ENCODE measurements at regions not wholly inside any gene's neighbourhood (a gene's known extent, or its start where the extent isn't known, plus 50 kb on each side); places are given as distances from the start of the nearest gene placed in this dataset.

GRCh38 chr15:97346221-97346620, 614.3 kb upstream of the ARRDC4 start:
- TF ChIP-seq NRL (CRISPR knock-in tag; IDR thresholded peaks at IDR 0.05; ENCODE audit: borderline replicate concordance) (no peak), ZC3H13 (CRISPR knock-in tag; IDR thresholded peaks at IDR 0.05) (no peak), NPAS2 (CRISPR knock-in tag; IDR thresholded peaks at IDR 0.05; ENCODE audit: borderline replicate concordance) (no peak), NFE2 (CRISPR knock-in tag; IDR thresholded peaks at IDR 0.05) (no peak), SETDB1 (CRISPR knock-in tag; IDR thresholded peaks at IDR 0.05; ENCODE audit: borderline replicate concordance) (no peak)
- H3K9ac ChIP-seq (ENCODE audit: insufficient read depth, low read depth, low read length), result no peak overlapping the region
- ChIA-PET POLR2A (no interaction called here), CTCF (ENCODE audit: low intra/inter-chr PET ratio, low total read pairs) (no interaction called here)
- H3K4me1 ChIP-seq (ENCODE audit: insufficient read depth, low read length), result no peaks in the 10 kb centered on the region
- no peak overlapping the region for H3K4me2 ChIP-seq (ENCODE audit: low read depth, low read length)
- in situ Hi-C loops (cut with HindIII; ENCODE audit: extremely low pct_ligation_motif_present, low pct_unique_long_range_greater_than_20kb), result no loop called here
- intact Hi-C loops (cut with micrococcal nuclease; ENCODE audit: unreplicated experiment), result no loop called here
- no peaks in the 10 kb centered on the region for H3K36me3 ChIP-seq (replicated peaks in 1 of 2; ENCODE audit: control insufficient read depth in 1 of 2, insufficient read depth in 2 of 2, low read length in 2 of 2)
- FAIRE-seq (no peak), DNase-seq (ENCODE audit: low spot score) (no peak), ATAC-seq (no peak)
- WGBS (ENCODE audit: low lambda C conversion rate), result 10% methylated on average over 2 of the region's 2 CpGs
- no peak overlapping the region for H2AFZ ChIP-seq (ENCODE audit: low read length)
- H3K79me2 ChIP-seq (ENCODE audit: insufficient read depth, low read length), result no peaks in the 10 kb centered on the region
- no peak overlapping the region for H3K4me3 ChIP-seq (replicated peaks in 1 of 3; ENCODE audit: insufficient read depth in 1 of 3, low read depth in 2 of 3, low read length in 3 of 3)
- no peak overlapping the region for H3K27ac ChIP-seq (ENCODE audit: extremely low read length, insufficient read depth, low read length)
- peaks cover 76% of the 10 kb centered on the region for H3K9me3 ChIP-seq (ENCODE audit: low read length)
- no TSS peak for BruUV-seq (replicated peaks)
- H3K27me3 ChIP-seq (ENCODE audit: control insufficient read depth in 1 of 2, insufficient read depth in 2 of 2, low read length in 2 of 2), result no peaks in the 10 kb centered on the region
- no peaks in the 10 kb centered on the region for H4K20me1 ChIP-seq (ENCODE audit: insufficient read depth, low read length)

DNA sequence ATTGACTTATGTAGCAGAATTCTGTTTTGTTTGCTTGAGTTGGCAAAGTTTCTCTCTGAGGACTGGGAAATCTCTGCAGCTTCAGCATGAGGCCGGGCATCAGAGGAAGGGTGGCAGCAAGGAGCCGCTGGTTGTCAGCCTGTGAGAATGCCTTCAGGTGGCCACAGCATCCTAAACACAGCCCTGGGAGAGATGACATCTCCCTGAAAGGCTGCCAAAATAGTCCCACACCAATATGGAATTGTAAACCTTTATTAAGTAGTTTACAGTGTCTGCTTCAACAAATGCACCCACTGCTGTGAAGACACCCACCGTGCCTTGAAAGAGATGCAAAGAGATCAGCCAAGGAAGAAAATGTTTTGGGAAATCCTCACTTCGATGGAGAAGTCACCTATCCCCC, 609.7 kb upstream of the ARRDC4 start:
- no peak overlapping the region for H3K4me3 ChIP-seq (replicated peaks in 1 of 3; ENCODE audit: insufficient read depth in 1 of 3, low read depth in 2 of 3, low read length in 3 of 3)
- intact Hi-C loops (cut with micrococcal nuclease; ENCODE audit: unreplicated experiment) (no loop called here), in situ Hi-C loops (cut with HindIII; ENCODE audit: extremely low pct_ligation_motif_present, low pct_unique_long_range_greater_than_20kb) (no loop called here)
- ChIA-PET POLR2A (no interaction called here), CTCF (ENCODE audit: low intra/inter-chr PET ratio, low total read pairs) (no interaction called here)
- no peaks in the 10 kb centered on the region for H3K27me3 ChIP-seq (ENCODE audit: control insufficient read depth in 1 of 2, insufficient read depth in 2 of 2, low read length in 2 of 2)
- no peak overlapping the region for H3K27ac ChIP-seq (ENCODE audit: extremely low read length, insufficient read depth, low read length)
- H3K4me1 ChIP-seq (ENCODE audit: insufficient read depth, low read length), result no peaks in the 10 kb centered on the region
- no peaks in the 10 kb centered on the region for H4K20me1 ChIP-seq (ENCODE audit: insufficient read depth, low read length)
- TF ChIP-seq MLXIP (CRISPR knock-in tag; IDR thresholded peaks at IDR 0.05; ENCODE audit: borderline replicate concordance) (no peak), NR1H2 (CRISPR knock-in tag; IDR thresholded peaks at IDR 0.05; ENCODE audit: borderline replicate concordance, low read depth) (no peak), NFATC3 (CRISPR knock-in tag; IDR thresholded peaks at IDR 0.05) (no peak), ELF1 (CRISPR knock-in tag; IDR thresholded peaks at IDR 0.05) (no peak), RBM39 (IDR thresholded peaks at IDR 0.05; ENCODE audit: low read depth, low read length, poor library complexity, severe bottlenecking) (no peak)
- TF ChIP-seq, protein P1, sequence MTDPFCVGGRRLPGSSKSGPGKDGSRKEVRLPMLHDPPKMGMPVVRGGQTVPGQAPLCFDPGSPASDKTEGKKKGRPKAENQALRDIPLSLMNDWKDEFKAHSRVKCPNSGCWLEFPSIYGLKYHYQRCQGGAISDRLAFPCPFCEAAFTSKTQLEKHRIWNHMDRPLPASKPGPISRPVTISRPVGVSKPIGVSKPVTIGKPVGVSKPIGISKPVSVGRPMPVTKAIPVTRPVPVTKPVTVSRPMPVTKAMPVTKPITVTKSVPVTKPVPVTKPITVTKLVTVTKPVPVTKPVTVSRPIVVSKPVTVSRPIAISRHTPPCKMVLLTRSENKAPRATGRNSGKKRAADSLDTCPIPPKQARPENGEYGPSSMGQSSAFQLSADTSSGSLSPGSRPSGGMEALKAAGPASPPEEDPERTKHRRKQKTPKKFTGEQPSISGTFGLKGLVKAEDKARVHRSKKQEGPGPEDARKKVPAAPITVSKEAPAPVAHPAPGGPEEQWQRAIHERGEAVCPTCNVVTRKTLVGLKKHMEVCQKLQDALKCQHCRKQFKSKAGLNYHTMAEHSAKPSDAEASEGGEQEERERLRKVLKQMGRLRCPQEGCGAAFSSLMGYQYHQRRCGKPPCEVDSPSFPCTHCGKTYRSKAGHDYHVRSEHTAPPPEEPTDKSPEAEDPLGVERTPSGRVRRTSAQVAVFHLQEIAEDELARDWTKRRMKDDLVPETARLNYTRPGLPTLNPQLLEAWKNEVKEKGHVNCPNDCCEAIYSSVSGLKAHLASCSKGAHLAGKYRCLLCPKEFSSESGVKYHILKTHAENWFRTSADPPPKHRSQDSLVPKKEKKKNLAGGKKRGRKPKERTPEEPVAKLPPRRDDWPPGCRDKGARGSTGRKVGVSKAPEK (CRISPR knock-in tag; IDR thresholded peaks at IDR 0.05; ENCODE audit: borderline replicate concordance), result no peak
- H3K36me3 ChIP-seq (replicated peaks in 1 of 2; ENCODE audit: control insufficient read depth in 1 of 2, insufficient read depth in 2 of 2, low read length in 2 of 2), result no peaks in the 10 kb centered on the region
- H2AFZ ChIP-seq (ENCODE audit: low read length), result no peak overlapping the region
- no TSS peak for BruUV-seq (replicated peaks)
- H3K9ac ChIP-seq (ENCODE audit: insufficient read depth, low read depth, low read length), result no peak overlapping the region
- 3% methylated on average over 3 of the region's 4 CpGs for WGBS (ENCODE audit: low lambda C conversion rate)
- H3K9me3 ChIP-seq (ENCODE audit: low read length), result peaks cover 57% of the 10 kb centered on the region
- DNase-seq (ENCODE audit: low spot score) (no peak), ATAC-seq (no peak), FAIRE-seq (no peak)
- H3K4me2 ChIP-seq (ENCODE audit: low read depth, low read length), result no peak overlapping the region
- H3K79me2 ChIP-seq (ENCODE audit: insufficient read depth, low read length), result no peaks in the 10 kb centered on the region

Data from HepG2 (cell line).